Peyer's patch (tissue), 4 donors: ENCODE measurements at regions not wholly inside any gene's neighbourhood (a gene's known extent, or its start where the extent isn't known, plus 50 kb on each side); places are given as distances from the start of the nearest gene placed in this dataset.

ENCODE experiments used
- DNase-seq, 3 donors: peaks; one replicate each; pipeline ENCODE4 v3.0.0-alpha.2; 2017 to 2019
- H3K27ac ChIP-seq, 4 donors: fragments of 200-600 bp; sonication (generic); one replicate each; pipeline ENCODE4 v1.5.1; 2016 to 2019
- H3K27me3 ChIP-seq, 2 donors: fragments of 200-600 bp; sonication (generic); one replicate each; pipeline ENCODE4 v1.5.1; 2019
- H3K36me3 ChIP-seq, 3 donors: fragments of 200-600 bp; sonication (generic); one replicate each; pipeline ENCODE4 v1.5.1; 2016 to 2019
- H3K4me1 ChIP-seq, 4 donors: fragments of 200-600 bp; sonication (generic); one replicate each; pipeline ENCODE4 v1.5.1; 2016 to 2019
- H3K4me3 ChIP-seq, 4 donors: fragments of 200-600 bp; sonication (generic); 1 replicate in 3 of 4; 2 replicates in 1 of 4; pipeline ENCODE4 v1.5.1; 2016 to 2019; ENCODE audit warnings: mild to moderate bottlenecking in 1 of 4
- H3K9me3 ChIP-seq, 4 donors: fragments of 200-600 bp; sonication (generic); one replicate each; pipeline ENCODE4 v1.5.1; 2016 to 2019; ENCODE audit warnings: mild to moderate bottlenecking in 1 of 4
- POLR2A ChIP-seq, 2 donors: fragments of 450-650 bp; IDR thresholded peaks; one replicate each; pipeline ENCODE4 v1.5.1; 2017; ENCODE audit warnings: antibody characterized with exemption in 2 of 2, mild to moderate bottlenecking in 2 of 2, moderate library complexity in 2 of 2
- TF ChIP-seq, protein P1 (sequence below), 6 experiments: fragments of 450-650 bp in 4 of 6; fragments of 200-600 bp in 2 of 6; sonication (generic) in 1 of 6; IDR thresholded peaks; one replicate each; pipeline ENCODE4 v1.5.1; 2017 to 2019; ENCODE audit warnings: antibody characterized with exemption in 6 of 6, mild to moderate bottlenecking in 3 of 6, moderate library complexity in 1 of 6

DNA sequence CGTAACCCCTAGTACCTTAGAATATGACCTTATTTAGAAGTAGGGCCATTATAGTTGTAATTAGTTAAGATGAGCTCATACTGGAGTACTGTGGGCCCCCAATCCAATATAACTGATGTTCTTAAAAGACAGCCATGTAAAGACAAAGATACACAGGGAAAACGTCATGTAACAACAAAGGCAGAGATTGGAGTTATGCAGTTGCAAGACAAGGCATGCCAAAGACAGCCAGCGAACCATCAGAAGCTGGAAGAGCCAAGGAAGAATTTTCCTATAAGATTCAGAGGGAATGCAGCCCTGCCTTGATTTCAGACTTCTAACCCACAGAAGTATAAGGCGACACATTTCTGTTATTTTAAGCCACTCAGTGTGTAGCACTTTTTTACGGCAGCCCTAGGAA is 55.9 kb upstream of the TLK1 start:
- H3K36me3 ChIP-seq, result no peaks in the 10 kb centered on the region
- no peaks in the 10 kb centered on the region for H3K4me1 ChIP-seq
- no peak overlapping the region for H3K4me3 ChIP-seq
- H3K27me3 ChIP-seq, result no peaks in the 10 kb centered on the region
- no peaks in the 10 kb centered on the region for H3K9me3 ChIP-seq
- no peak overlapping the region for H3K27ac ChIP-seq
- no peak for DNase-seq
- TF ChIP-seq POLR2A (IDR thresholded peaks at IDR 0.05), result no peak
- TF ChIP-seq, protein P1, sequence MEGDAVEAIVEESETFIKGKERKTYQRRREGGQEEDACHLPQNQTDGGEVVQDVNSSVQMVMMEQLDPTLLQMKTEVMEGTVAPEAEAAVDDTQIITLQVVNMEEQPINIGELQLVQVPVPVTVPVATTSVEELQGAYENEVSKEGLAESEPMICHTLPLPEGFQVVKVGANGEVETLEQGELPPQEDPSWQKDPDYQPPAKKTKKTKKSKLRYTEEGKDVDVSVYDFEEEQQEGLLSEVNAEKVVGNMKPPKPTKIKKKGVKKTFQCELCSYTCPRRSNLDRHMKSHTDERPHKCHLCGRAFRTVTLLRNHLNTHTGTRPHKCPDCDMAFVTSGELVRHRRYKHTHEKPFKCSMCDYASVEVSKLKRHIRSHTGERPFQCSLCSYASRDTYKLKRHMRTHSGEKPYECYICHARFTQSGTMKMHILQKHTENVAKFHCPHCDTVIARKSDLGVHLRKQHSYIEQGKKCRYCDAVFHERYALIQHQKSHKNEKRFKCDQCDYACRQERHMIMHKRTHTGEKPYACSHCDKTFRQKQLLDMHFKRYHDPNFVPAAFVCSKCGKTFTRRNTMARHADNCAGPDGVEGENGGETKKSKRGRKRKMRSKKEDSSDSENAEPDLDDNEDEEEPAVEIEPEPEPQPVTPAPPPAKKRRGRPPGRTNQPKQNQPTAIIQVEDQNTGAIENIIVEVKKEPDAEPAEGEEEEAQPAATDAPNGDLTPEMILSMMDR (IDR thresholded peaks at IDR 0.05), result no peak

DNA sequence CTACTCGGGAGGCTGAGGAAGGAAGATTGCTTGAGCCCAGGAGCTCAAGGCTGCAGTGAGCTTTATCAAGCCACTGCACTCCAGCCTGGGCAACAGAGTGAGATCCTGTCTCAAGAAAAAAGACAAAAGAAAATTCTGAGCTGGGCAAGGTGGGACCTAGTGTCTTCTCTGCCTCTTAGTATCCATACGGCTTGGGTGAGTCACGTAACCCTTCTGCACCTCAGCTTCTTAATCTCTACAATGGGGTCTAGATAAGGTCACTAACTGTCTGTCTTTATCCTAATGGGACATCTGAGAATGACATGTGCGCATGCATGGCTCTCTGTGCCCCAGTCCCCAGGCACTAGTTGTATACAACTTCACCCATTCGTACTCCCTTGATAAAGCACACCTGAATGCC is 53.4 kb upstream of the TLK1 start:
- no peaks in the 10 kb centered on the region for H3K9me3 ChIP-seq
- no peaks in the 10 kb centered on the region for H3K36me3 ChIP-seq
- H3K4me3 ChIP-seq, result no peak overlapping the region

DNA sequence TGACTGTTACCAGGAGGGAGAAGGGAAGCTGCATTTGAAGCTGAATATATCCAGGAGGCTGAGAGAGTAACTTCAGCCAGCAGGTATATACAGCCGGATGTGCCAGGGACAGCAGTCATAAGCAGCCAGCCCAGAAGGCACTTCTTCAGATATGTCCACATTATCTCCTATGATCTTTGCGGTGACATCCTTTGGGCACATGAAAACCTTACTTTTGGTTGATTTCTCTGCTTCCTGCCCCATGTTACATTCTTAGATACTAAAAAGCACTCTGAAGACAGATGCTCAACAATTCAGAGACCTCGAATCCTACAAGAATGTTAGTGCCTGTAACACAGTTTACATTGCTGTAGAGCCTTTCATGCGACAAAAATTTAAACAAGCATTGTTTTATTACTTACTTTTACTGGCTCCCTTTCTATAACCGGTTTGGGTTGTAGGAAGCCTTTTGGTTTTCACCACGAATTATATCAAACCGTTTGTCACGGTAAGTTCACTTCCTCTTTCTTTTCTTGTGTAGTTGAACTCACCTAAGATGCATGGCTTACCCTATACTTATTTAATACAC is 50.3 kb upstream of the TLK1 start:
- Histone ChIP-seq H3K27ac (peak overlapping the region in 2 of 4 donors; percentile 9 to 35), H3K4me3 (no peak overlapping the region)

More for the DNA sequence above, 53.4 kb upstream of the TLK1 start:
- no peak for DNase-seq
- TF ChIP-seq POLR2A (IDR thresholded peaks at IDR 0.05), result no peak
- TF ChIP-seq, protein P1 (IDR thresholded peaks at IDR 0.05), result no peak
- Histone ChIP-seq H3K4me1 (no peaks in the 10 kb centered on the region), H3K27ac (no peak overlapping the region), H3K27me3 (no peaks in the 10 kb centered on the region)

More for the DNA sequence above, 50.3 kb upstream of the TLK1 start:
- Histone ChIP-seq H3K9me3 (no peaks in the 10 kb centered on the region), H3K27me3 (no peaks in the 10 kb centered on the region), H3K4me1 (no peaks in the 10 kb centered on the region), H3K36me3 (no peaks in the 10 kb centered on the region)
- DNase-seq, result peak in 2 of 3 donors; percentile 41 to 51
- TF ChIP-seq, protein P1 (IDR thresholded peaks at IDR 0.05), result no peak
- TF ChIP-seq POLR2A (IDR thresholded peaks at IDR 0.05), result no peak
